Gastrocnemius medialis (tissue), 4 donors: ENCODE measurements at regions not wholly inside any gene's neighbourhood (a gene's known extent, or its start where the extent isn't known, plus 50 kb on each side); places are given as distances from the start of the nearest gene placed in this dataset.

Experiments used
- CTCF ChIP-seq, 5 experiments: fragments of 450-650 bp in 3 of 5; fragments of 200-600 bp in 2 of 5; sonication (generic) in 2 of 5; IDR thresholded peaks in 4 of 5; conservative IDR thresholded peaks in 1 of 5; 1 replicate in 4 of 5; 2 replicates in 1 of 5; pipeline ENCODE4 v1.5.1; 2016 to 2019; ENCODE audit warnings: antibody characterized with exemption in 5 of 5, mild to moderate bottlenecking in 3 of 5, moderate library complexity in 3 of 5
- POLR2A ChIP-seq, 2 donors: fragments of 450-650 bp; IDR thresholded peaks; one replicate each; pipeline ENCODE4 v1.6.1; 2017; ENCODE audit warnings: antibody characterized with exemption in 2 of 2, mild to moderate bottlenecking in 2 of 2, moderate library complexity in 2 of 2

GRCh38 chr12:87529413-87529812 is 499.8 kb downstream of the C12orf50 start:
- TF ChIP-seq CTCF (IDR thresholded peaks at IDR 0.05 in 4 of 5, conservative IDR thresholded peaks at IDR 0.05 in 1 of 5) (no peak), POLR2A (IDR thresholded peaks at IDR 0.05) (no peak)
